Osteoblast (primary cell): ENCODE measurements at regions not wholly inside any gene's neighbourhood (a gene's known extent, or its start where the extent isn't known, plus 50 kb on each side); places are given as distances from the start of the nearest gene placed in this dataset.

Source experiments
- DNase-seq: peaks from one replicate; pipeline ENCODE4 v3.0.0; 2011; ENCODE audit warnings: low spot score, mixed read lengths; ENCODE audit not compliant: insufficient read length; ENCODE audit errors: missing footprints
- H2AFZ ChIP-seq: 2 replicates; pipeline ENCODE4 v1.6.0; 2011; ENCODE audit warnings: mild to moderate bottlenecking, low read length
- H3K27ac ChIP-seq: 2 replicates; pipeline ENCODE4 v1.5.1; 2011; ENCODE audit warnings: mild to moderate bottlenecking, low read depth, low read length, moderate library complexity
- H3K27me3 ChIP-seq: 2 replicates; pipeline ENCODE4 v1.6.0; 2012; ENCODE audit warnings: mild to moderate bottlenecking, control low read depth, inconsistent platforms, low read length, moderate library complexity; ENCODE audit not compliant: insufficient read depth
- H3K36me3 ChIP-seq: 2 replicates; pipeline ENCODE4 v1.5.1; 2011; ENCODE audit warnings: mild to moderate bottlenecking, low read length, control low read depth, moderate library complexity; ENCODE audit not compliant: insufficient read depth
- H3K4me1 ChIP-seq: 2 replicates; pipeline ENCODE4 v1.5.1; 2011; ENCODE audit warnings: mild to moderate bottlenecking, low read length, control low read depth, moderate library complexity; ENCODE audit not compliant: insufficient read depth
- H3K4me2 ChIP-seq: 2 replicates; pipeline ENCODE4 v1.6.0; 2011; ENCODE audit warnings: mild to moderate bottlenecking, low read length; ENCODE audit not compliant: insufficient read depth
- H3K4me3 ChIP-seq: fragments of 200-600 bp; sonication (generic); 3 replicates; pipeline ENCODE4 v1.5.1; 2012; ENCODE audit warnings: mild to moderate bottlenecking, low read length, inconsistent platforms; ENCODE audit not compliant: insufficient read depth
- H3K79me2 ChIP-seq: 2 replicates; pipeline ENCODE4 v1.6.0; 2012; ENCODE audit warnings: mild to moderate bottlenecking, low read length, control low read depth, inconsistent platforms; ENCODE audit not compliant: insufficient read depth
- H3K9me3 ChIP-seq: 2 replicates; pipeline ENCODE4 v1.5.1; 2011; ENCODE audit warnings: low read depth, low read length, control low read depth
- H4K20me1 ChIP-seq: 2 replicates; pipeline ENCODE4 v1.6.0; 2012; ENCODE audit warnings: mild to moderate bottlenecking, low read length, control low read depth; ENCODE audit not compliant: insufficient read depth
- TF ChIP-seq, protein P1 (sequence below): IDR thresholded peaks from 2 replicates; pipeline ENCODE4 v1.5.1; 2011; ENCODE audit warnings: mild to moderate bottlenecking, low read depth, low read length, moderate library complexity; ENCODE audit errors: extremely low read depth

DNA sequence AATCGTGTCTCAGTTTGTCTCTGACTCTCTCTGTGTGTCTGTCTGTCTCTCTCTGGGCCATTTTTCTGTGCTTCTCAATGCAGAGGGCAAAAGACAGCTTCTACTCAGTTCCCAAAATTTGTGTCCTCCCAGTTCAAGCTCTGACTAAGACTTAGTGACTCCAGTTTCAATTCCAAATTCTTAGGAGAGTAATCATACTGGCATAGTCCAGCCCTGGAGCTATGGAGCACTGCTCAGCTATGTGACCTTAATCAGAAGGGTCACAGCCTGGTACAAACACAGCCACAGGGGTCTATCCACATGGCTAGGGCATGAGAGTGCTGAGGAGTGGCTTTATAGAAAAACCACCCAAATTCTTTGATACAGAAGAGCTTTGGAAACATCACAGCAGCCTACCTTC lies 91.9 kb downstream of the FOXF2 start:
- no peaks in the 10 kb centered on the region for H4K20me1 ChIP-seq
- TF ChIP-seq, protein P1, sequence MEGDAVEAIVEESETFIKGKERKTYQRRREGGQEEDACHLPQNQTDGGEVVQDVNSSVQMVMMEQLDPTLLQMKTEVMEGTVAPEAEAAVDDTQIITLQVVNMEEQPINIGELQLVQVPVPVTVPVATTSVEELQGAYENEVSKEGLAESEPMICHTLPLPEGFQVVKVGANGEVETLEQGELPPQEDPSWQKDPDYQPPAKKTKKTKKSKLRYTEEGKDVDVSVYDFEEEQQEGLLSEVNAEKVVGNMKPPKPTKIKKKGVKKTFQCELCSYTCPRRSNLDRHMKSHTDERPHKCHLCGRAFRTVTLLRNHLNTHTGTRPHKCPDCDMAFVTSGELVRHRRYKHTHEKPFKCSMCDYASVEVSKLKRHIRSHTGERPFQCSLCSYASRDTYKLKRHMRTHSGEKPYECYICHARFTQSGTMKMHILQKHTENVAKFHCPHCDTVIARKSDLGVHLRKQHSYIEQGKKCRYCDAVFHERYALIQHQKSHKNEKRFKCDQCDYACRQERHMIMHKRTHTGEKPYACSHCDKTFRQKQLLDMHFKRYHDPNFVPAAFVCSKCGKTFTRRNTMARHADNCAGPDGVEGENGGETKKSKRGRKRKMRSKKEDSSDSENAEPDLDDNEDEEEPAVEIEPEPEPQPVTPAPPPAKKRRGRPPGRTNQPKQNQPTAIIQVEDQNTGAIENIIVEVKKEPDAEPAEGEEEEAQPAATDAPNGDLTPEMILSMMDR = no peak
- H2AFZ ChIP-seq = no peak overlapping the region
- H3K79me2 ChIP-seq = no peaks in the 10 kb centered on the region
- peaks cover 72% of the 10 kb centered on the region for H3K4me1 ChIP-seq
- peak overlapping the region; percentile 45 for H3K4me2 ChIP-seq
- peak overlapping the region; percentile 75 for H3K27ac ChIP-seq
- no peak overlapping the region for H3K4me3 ChIP-seq
- H3K36me3 ChIP-seq = no peaks in the 10 kb centered on the region
- DNase-seq = peak; percentile 83
- no peaks in the 10 kb centered on the region for H3K9me3 ChIP-seq
- H3K27me3 ChIP-seq = no peaks in the 10 kb centered on the region

DNA sequence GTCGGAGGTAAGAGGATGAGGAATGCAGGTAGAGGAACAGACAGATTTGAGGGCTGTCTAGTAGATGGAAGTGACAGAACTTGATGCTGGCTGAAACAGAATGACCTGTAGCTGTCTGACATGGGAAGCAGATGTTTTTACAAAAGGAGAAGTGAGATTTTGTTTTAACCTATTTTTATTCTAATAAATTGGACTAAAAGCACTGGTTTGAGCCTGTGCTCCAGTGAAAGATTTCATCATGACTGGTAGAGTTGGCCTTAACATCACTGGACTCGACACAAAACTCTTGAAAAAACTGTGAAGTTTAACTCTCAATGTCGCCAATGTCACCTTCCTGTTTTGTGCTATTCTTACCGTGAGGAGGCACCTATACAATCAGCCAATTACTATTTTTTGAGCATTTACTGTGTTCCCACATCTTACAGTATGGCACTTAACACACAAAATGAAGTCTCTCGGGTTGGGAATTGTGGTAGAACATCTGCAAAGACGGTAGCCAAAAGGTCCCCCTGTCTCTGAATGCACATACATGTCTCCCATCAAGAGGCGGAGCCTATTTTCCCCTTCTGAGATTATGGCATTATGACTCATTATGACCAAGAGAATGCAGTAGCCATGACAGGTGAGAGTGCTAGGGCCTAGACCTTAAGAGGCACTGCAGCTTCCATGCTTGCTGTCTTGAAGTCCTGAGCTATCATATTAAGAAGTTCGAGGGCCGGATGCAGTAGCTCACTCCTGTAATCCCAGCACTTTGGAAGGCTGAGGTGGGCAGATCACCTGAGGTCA lies 93.2 kb downstream of the FOXF2 start:
- Histone ChIP-seq H3K27me3 (no peaks in the 10 kb centered on the region), H3K4me1 (peaks cover 63% of the 10 kb centered on the region), H3K4me3 (no peak overlapping the region), H2AFZ (no peak overlapping the region), H3K4me2 (no peak overlapping the region), H4K20me1 (no peaks in the 10 kb centered on the region), H3K9me3 (no peaks in the 10 kb centered on the region), H3K36me3 (no peaks in the 10 kb centered on the region), H3K27ac (no peak overlapping the region), H3K79me2 (no peaks in the 10 kb centered on the region)
- no peak for DNase-seq
- TF ChIP-seq, protein P1 = no peak

DNA sequence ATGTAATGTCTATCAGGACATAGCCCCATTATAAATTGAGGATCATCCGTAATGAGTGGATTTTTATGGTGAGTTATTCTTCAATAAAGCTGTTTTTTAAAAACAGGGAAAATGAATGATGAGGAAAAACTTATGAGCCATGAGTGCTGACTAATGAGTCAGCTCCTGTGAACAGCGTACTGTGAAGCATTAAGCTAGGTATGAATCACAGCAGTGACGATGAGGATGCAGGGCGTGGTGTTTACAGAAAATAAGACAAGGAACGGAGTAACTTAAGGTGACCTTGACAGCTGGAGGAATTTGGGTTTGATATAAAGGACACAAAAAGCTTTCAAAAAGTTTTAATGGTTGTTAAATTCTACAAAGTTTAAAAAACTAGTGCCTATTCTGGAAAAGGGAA lies 96.3 kb downstream of the FOXF2 start:
- Histone ChIP-seq H3K4me3 (peak overlapping the region; percentile 3), H3K27ac (peak overlapping the region; percentile 57)

DNA sequence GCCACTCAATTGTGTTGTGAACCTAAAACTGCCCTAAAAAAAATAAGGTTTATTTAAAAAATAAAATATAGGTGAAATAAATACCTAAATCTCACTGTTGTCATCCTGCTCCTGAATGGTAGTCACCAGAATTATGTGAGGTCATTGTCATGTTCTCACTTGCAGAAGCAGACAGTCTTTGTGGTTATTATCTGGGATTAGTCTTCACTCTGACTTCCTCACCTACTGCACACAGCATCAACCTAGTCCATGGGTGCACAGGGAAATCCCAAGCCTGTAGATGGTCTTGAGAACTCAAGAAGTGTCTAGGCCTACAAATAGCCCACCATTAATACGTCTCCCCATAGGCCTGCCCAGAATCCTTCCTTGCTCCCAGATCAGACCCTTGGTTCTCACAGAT lies 97.0 kb downstream of the FOXF2 start:
- no peak overlapping the region for H3K4me3 ChIP-seq
- H2AFZ ChIP-seq = no peak overlapping the region
- TF ChIP-seq, protein P1 = no peak
- H3K27me3 ChIP-seq = no peaks in the 10 kb centered on the region
- H3K9me3 ChIP-seq = no peaks in the 10 kb centered on the region
- no peak for DNase-seq
- no peaks in the 10 kb centered on the region for H4K20me1 ChIP-seq
- no peaks in the 10 kb centered on the region for H3K36me3 ChIP-seq
- peaks cover 30% of the 10 kb centered on the region for H3K4me1 ChIP-seq
- H3K27ac ChIP-seq = no peak overlapping the region
- H3K79me2 ChIP-seq = no peaks in the 10 kb centered on the region
- H3K4me2 ChIP-seq = no peak overlapping the region

More for the DNA sequence above, 96.3 kb downstream of the FOXF2 start:
- peak overlapping the region; percentile 11 for H2AFZ ChIP-seq
- no peaks in the 10 kb centered on the region for H4K20me1 ChIP-seq
- H3K9me3 ChIP-seq = no peaks in the 10 kb centered on the region
- H3K4me2 ChIP-seq = peak overlapping the region; percentile 40
- TF ChIP-seq, protein P1 = no peak
- H3K4me1 ChIP-seq = peaks cover 36% of the 10 kb centered on the region
- no peaks in the 10 kb centered on the region for H3K79me2 ChIP-seq
- H3K36me3 ChIP-seq = no peaks in the 10 kb centered on the region
- H3K27me3 ChIP-seq = no peaks in the 10 kb centered on the region
- peak; percentile 92 for DNase-seq
